ENCODE measurements at regions not wholly inside any gene's neighbourhood (a gene's known extent, or its start where the extent isn't known, plus 50 kb on each side); places are given as distances from the start of the nearest gene placed in this dataset.

GRCh38 chr21:27812279-27812678 is 845.4 kb upstream of the ADAMTS5 start:
- TF ChIP-seq CTCF (IDR thresholded peaks at IDR 0.05): no peak
- TF ChIP-seq POLR2A (IDR thresholded peaks at IDR 0.05): no peak
- TF ChIP-seq POLR2AphosphoS5 (IDR thresholded peaks at IDR 0.05): no peak
